ENCODE measurements at regions not wholly inside any gene's neighbourhood (a gene's known extent, or its start where the extent isn't known, plus 50 kb on each side); places are given as distances from the start of the nearest gene placed in this dataset.

DNA sequence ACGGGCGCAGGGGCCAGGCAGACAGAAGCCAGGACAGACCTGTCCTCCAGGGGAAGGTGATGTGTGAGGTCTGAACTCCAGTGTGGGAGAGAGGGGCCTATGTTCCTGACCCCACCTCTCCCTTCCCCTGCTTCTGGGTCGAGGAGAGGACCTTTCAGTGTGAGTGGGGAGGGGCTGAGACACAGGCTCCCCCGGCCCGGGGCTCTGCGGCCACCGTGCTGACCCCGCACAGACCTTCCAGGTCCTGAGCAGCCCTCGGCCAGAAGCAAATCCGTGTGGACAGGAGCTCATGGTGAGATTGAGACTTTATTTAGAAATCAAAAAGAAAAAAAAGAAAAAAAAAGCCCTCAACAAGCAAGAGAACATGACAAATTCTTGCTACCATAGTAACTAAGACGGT lies 680.5 kb downstream of the BRD1 start:
- no peak for TF ChIP-seq EZH2 (IDR thresholded peaks at IDR 0.05; ENCODE audit: insufficient read depth, poor library complexity, severe bottlenecking)
- no peak for TF ChIP-seq EZH2phosphoT487 (IDR thresholded peaks at IDR 0.05; ENCODE audit: insufficient read depth, low read depth)
